Stimulated activated CD4-positive, alpha-beta T cell treated with anti-CD3 and anti-CD28 coated beads, Interleukin-2, amount 100 ng/mL, for 4 hours (primary cell): ENCODE measurements at regions not wholly inside any gene's neighbourhood (a gene's known extent, or its start where the extent isn't known, plus 50 kb on each side); places are given as distances from the start of the nearest gene placed in this dataset.
"Not testable (repeated sequence)": the region's sequence is repeated elsewhere in the genome, so short reads cannot be mapped to it uniquely, and the experiment has no call there.

Source experiments
- DNase-seq: peaks from one replicate; pipeline ENCODE4 v3.0.0-alpha.2; 2020; ENCODE audit warnings: low read depth

DNA sequence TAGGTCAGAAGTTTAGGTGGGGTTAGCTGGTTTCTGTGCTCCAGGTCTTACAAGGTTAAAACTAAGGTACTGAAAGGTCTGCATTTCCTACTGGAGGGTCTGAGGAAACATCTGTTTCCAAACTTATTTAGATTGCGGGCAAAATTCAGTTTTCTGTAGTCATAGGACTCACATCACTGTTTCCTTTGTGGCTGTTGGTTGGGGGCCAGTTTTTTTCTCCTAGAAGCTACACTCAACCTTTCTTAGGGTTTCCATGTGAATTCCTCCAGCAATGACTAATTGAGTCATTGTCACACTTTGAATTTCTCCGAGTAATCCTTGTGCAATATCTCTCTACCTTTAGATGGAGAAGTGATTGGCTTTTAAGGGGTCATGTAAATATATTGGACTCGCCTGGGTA, 773.4 kb upstream of the SLITRK1 start:
- DNase-seq: no peak

DNA sequence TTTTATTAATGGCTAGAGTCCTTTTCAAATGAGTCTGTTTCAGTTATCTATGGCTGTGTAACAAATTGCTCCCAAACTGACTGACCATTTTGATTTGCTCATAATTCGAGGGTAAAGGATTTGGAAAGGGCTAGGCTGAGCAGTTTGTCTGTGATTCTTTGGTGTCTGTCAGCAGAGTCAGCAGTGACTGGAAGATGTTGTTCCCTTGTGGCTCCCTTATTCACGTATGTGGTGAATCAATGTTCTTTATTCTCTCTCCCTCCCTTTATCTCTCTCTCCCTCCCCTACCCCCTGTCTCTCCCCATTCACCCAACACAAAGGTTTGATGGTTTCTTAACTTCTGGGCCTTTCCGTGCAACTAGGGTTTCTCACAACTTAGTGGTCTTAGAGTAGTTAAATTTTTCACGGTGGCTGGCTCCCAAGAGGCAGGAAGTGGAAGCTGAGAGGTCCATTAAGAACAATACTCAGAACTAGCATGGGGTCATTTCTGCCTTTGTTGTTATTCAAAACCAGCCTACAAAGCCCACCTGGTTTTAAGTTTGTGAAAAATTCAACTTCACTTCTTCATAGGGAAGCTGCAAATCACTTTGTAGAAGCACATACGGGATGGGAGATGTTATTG, 772.5 kb upstream of the SLITRK1 start:
- DNase-seq: no peak

DNA sequence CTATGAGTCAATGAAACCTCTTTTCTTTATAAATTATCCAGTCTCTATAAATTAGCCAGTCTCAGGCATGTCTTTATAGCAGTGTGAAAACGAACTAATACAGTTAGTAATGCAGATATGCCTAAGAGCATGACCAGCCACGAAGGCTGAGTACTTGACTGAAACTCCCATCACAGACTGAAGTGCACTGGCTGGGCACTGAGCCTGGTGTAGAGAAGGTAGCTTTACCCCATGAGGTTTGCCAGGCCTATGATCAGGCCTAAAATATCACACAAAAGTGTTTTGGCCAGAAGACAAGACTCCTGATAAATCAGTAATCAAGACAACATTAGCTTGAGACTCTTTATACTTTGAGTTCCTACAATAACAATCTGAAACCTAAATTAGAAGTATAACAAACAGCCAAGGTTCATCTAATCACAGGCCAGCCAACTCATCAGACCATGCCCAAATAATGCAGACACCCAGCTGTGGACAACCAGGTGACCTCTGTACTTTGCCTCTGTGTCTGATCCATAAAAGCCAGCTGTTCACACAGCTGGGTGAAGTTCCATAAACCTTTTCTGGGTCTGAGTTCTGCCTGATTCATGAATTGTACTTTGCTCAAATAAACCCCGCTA, 771.8 kb upstream of the SLITRK1 start:
- no peak for DNase-seq

DNA sequence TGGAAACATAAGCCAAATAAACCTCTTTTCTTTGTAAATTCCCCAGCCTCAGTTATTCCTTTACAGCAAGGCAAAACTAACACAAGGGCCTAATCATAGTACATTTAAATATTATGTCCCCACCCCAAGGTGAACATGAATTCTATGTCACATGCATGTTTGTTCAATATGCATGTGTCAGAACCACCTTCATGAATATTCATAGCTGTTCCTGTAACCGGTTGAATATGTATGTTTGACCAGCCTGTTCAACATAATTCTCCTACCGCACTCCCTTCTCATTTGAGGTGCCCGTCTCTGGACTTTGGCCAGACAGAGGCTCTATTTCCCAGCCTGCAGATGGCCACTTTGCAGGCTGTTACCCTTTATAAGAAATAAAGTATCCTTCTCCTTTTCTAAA, 769.4 kb upstream of the SLITRK1 start:
- no peak for DNase-seq

DNA sequence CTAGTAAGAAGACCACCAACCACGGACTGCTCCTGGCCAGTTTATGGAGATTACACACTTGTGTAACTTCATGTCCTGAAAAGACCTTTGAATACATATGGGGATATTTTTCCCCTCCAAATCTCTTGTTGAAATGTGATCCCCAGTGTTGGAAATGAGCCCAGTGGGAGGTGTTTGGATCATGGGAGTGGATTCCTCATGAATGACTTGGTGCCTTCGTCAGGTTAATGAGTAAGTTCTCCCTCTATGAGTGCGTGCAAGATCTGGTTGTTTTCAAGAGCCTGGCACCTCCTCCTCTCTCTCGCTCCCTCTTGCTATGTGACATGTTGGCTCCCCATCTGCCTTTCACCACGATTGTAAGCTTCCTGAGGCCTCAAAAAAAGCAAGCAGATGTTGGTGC, 769.0 kb upstream of the SLITRK1 start:
- no peak for DNase-seq

DNA sequence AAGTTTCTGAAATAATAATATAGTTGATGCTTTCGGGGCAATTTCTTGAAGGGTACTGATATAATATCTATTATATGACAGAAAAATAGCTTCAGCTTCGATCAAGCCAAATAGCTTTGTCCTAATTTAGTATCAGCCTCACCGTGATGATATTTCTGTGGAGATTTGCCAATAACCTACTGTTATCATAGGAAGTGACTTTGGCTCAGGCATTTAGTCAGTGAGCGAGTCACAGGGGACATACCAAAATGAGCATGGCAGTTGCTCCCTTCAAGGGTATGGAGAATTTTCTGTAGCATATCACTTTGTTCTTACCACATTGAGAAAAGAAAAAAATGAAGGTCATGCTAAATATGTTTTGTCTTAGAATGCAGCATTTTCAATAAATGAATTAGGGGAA, 767.6 kb upstream of the SLITRK1 start:
- no peak for DNase-seq

DNA sequence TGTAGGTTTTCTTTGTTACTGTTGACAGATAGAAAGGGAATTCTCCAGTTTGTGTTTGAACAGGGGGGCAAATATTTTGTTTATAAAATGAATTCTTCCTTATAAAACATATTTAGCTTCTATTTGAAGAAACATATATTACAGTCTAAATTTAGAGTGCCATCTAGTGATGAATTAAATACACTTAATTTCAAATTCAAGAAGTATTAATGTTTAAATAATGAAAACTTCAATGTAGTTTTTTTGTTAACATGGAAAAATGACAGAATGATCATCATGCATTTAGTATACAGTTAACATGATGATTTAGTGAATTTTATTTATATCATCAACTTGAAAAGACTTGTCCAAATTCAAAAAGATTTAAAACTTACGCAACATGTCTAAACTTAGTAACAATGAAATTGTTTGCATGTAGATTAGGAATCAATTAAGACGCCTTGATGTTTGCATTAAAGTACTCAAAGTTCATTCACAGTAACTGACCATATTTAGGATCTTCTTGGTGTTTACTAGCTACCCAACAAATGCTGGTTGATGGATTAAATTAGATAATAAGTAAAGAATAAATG, 765.9 kb upstream of the SLITRK1 start:
- DNase-seq: no peak

DNA sequence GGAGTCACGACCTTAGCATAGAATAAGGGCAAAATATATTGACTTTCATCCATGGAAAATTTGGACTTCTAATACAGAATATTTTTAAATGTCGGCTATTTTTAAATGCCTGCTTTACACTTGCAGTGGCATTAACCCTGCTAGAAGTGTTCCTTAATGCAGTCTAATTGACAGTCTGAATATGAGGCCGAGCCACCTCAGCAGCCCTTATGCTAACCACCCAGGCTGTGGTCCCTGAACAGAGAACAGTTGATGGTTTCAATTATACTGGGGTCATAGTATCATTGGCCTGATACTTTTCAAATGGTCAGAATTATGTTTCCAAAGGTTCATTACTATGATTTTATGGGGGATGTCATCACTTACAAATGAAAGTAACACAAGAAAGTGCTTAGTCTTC, 764.7 kb upstream of the SLITRK1 start:
- DNase-seq: no peak

DNA sequence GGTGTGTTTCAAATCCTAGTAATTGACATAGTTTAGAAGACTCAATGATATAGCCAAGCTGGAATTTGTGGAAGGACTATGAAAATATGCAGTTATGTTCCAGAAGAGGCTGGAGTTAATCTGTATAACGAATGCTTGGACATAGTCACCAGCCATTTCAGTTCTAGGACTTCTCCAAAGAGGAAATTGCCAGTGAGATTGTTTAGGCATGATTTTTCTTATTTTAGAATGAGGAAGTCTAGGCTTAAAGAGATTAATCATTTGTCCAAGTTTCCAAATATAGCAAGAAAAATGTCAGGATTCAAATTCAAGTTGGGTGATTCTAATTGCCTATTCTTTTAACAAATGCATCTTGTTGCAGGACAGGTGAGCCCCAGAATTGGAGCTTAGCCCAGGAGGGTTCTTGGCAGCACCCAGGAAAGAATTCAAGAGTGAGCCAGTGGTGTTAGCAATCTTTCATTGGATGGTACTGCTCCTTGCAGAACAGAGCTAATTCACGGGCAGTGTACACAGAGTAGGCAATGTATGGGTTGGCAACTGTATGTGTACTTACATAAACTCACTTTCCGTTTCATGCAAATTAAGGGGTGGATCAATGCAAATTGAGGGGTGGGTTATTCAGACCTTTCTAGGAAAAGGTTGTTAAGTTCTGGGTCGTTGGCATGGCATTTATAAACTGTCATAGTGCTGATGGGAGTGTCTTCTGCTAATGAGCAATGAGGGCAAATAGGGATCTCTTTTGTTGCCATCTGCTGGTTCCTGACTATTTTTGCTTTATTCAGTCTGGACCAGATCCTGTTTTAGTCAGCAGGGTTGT, 763.1 kb upstream of the SLITRK1 start:
- DNase-seq: no peak

DNA sequence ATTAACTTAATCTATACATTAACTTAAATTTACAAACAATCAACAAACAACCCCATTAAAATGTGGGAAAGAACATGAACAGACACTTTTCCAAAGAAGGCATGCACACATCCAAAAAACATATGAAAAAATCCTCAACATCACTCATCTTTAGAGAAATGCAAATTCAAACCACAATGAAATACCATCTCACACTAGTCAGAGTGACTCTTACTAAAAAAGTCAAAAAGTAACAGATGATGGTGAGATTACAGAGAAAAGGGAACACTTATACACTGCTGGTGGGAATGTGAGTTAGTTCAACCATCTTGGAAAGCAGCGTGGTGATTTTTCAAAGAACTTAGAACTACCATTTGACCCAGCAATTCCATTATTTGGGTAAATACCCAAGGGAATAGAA, 759.2 kb upstream of the SLITRK1 start:
- DNase-seq: no peak

DNA sequence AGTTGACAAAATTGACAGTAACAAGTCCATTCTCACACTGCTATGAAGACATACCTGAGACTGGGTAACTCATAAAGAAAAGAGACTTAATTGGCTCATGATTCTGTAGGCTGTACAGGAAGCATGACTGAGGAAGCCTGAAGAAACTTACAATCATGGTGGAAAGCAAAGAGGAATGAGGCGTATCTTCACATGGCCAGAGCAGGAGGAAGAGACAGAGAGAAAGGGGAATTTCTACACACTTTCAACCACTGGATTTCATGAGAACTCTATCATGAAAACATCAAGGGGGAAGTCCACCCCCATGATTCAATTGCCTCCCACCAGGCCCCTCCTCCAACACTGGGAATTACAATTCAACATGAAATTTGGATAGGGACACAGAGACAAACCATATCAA, 758.4 kb upstream of the SLITRK1 start:
- DNase-seq: no peak

DNA sequence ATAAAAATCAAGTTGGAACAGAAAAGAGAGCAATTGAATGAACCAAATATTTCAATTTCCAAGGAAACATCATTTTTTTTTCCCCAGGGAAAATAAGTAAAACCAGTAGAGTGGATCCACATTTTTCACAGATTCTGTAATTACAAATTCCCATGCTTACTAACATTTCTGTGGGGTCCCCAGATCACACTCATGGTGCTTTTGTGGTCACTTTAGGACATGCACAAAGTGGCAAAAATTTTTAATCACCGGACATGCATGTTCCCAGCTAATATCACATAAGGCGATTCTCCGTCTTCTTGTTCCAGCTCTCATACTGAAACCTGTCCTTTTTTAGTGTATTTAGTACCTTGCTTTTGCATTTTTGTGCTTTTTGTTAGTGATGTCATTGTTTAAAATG, 748.2 kb upstream of the SLITRK1 start:
- DNase-seq: no peak

DNA sequence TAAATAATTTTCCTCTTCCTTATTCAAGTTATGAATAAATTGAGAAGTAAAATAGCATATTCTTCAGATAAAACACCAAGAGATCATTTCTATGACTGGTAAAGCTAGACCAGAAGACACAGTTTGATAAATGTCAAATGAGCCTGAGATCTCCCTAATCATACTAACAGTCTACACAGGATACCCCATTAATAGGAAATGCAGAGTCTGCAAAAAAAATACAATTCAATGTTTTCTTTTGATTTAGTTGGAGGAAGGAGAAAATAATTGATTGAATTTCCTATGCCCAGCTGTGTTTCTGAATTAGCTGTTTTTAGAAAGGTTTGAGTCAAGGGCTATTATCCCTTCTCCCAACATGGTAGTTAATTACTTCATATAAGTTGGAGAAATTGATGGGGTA, 734.6 kb upstream of the SLITRK1 start:
- DNase-seq: no peak

DNA sequence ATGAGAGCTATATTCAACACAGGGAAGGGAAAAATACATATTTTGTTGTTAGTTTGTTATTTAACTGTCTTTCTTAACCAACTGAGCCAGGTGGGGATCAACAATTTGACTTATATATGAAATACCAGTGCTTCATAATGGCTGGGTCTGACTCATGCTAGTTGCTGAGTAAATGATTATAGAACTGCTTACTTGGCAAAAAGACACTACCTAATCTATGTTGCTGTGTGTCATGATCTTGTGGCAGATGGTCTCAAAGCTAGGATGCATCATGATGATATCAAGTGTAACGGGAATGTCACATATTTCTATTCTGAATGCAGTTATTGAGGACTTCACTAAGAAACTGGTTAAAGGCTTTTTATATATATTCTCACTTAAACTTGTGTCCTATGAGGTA, 727.4 kb upstream of the SLITRK1 start:
- no peak for DNase-seq

DNA sequence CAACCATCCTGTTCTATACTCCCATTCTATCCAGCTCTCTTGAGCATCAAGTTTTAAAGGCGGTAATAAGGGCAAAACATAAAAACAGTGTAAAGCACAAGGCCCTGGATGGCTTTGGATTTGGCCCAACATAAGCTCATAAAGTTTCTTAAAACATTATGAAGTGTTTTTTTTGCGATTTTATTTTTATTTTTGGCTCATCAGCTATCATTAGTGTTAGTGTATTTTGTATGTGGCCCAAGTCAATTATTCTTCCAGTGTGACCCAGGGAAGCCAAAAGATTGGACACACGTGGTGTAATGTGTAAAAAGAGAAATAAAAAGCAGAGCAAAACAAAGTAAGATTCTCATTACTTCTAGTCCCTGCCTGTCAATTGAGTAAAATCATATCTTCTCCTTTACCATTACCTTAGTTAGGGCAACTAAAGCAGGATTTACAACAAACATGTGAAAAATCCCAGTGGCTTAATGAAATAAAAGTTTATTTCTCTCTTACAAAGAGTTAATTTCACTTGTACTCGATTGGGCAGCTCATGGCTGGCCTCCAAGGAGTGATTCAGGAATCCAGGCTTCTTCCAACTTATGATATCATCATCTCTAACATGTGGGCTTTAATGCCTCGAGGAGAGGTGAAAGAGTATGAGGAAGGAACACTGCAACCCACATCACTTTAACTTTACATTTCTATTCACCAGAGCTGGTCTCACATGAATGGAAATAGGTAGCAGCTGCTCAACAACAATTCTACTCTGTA, 725.2 kb upstream of the SLITRK1 start:
- DNase-seq: no peak

DNA sequence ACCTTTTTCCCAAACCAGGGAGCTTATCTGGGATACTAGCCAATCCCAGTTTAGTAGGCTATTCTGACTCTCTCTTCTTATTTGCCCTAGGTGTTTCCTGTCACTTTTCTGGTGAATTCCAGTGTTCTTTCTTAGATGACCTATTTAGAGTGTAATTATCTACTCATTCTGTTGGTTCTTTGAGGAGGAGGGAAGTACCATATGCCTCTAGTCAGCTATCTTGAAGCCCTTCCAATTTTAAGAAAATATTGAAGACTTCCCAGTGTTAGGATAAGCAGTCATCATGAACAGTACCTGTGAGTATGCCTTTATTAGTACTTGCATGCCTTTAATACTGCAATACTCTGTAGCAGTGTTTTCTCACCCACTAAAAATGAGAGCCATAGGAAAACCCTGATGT, 724.3 kb upstream of the SLITRK1 start:
- DNase-seq: no peak

DNA sequence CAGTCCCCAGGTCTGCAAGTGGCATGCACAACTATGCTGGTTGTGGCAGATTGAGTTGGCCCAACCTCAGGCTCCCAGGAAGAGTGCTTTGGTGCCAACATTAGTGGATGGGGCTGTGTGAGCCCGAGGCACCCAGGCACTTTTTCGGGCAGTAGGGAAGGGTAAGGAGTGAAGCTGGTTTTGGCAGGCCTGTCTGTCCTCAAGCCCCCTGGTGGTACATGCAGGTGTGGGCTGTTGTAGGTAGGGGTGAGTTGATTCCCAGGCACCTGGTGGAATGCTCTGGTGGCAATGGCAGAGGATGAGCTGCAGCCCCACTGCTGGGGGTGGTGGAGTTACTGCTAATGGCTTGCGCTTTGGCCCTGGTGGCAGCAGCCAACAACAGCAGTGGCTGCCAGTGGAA, 723.7 kb upstream of the SLITRK1 start:
- no peak for DNase-seq

DNA sequence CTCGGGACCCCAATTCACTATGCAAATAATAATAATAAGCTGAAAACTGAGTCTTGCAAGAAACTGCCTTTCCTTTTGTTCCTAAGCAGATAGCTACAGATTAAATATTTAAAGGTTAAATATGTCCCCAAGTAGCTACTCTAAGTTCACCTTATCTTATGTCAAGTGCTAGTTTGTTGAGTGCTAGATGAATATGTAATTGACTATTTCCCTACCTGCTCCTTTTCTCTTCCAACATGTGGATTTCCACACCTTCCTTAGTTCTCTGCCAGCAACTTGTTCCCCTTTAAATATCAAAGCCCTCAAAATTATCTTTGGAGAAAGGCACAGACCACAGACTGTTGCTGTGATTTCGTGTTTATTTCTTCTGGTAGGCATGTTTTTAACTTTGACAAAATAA, 709.2 kb upstream of the SLITRK1 start:
- no peak for DNase-seq

DNA sequence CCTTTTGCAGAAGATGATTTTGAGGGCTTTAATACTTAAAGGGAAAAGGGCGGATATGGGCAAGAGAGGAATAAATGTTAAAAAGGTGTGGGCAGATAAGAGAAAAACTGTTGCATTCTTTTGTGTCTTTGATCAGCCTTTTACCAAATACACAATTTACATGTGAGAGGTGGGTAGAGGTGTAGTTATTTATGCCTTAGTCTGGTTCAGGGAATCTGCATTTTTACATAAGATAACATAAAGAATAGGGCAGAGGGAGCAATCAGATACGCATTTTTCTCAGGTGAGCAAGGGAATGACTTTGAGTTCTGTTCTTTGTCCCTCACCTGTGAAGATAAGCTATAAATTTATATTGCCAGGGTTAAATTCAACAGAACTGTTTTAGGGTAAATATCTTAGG, 708.4 kb upstream of the SLITRK1 start:
- no peak for DNase-seq

DNA sequence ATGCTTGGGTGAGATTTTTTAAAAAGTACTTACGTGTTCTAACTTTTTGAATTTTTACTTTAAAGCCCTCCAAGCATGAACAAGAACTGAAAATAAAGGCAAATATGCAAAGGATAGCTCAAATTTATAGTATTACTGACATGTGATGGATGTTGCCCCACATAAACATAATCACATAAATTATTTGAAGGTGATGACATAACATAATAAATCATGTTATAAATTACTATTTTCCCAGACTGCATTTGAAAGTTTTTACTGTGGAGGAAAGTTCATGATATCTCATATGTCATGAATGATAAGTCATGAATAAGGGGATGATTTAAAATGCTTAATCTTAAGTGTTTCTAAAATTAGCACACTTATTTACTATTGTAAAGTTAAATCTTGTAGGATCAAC, 705.7 kb upstream of the SLITRK1 start:
- DNase-seq: no peak

DNA sequence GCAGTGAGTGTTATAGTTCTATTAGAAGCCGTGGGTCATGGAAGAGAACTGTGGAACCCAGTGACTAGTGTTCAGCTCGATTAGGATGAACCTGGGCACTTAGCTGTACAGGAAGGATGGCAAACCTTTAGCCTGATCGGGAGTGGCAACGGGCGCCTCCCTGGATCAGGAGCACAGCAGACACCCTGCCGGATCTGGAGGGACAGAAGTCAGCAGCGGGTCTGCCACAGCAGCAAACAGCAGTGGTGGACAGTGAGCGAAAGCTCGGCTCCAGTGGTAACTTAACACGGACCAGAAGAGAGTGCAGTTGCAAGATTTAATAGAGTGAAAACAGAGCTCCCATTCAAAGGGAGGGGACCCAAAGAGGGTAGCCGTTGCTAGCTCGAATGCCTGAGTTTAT, 697.6 kb upstream of the SLITRK1 start:
- DNase-seq: not testable (repeated sequence)

DNA sequence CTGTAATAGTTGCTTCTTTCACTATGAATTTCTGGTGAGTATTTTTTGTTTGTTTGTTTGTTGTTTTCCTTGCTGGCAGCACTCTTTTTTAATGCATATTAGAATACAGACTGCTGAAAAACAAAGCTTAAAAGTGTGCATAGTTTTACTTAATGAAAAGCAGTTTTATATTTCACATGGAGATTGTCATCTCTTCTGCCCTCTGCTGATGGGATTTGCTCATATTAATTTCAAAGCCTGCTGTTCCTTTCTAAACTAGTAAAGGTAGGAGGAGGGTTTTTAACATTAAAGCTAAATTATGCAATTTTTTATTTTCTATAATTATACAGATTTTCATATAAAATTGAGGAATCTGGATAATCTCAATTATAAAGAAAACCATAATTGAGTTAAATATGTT, 692.6 kb upstream of the SLITRK1 start:
- no peak for DNase-seq

DNA sequence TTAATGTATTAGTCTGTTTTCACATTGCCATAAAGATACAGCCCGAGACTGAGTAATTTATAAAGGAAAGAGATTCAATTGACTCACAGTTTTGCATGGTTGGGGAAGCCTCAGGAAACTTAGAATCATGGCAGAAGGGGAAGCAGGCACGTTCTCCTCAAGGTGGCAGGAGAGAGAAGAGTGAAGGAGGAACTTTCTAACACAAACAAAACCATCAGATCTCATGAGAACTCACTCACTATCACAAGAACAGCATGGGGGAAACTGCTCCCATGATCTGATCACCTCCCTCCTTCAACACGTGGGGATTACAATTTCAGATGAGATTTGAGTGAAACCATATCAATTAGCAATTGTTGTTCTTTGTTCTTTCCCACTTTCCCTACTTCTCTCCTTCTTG, 689.0 kb upstream of the SLITRK1 start:
- DNase-seq: no peak
